ENCODE measurements at regions not wholly inside any gene's neighbourhood (a gene's known extent, or its start where the extent isn't known, plus 50 kb on each side); places are given as distances from the start of the nearest gene placed in this dataset.
"Not testable (repeated sequence)": the region's sequence is repeated elsewhere in the genome, so short reads cannot be mapped to it uniquely, and the experiment has no call there.

DNA sequence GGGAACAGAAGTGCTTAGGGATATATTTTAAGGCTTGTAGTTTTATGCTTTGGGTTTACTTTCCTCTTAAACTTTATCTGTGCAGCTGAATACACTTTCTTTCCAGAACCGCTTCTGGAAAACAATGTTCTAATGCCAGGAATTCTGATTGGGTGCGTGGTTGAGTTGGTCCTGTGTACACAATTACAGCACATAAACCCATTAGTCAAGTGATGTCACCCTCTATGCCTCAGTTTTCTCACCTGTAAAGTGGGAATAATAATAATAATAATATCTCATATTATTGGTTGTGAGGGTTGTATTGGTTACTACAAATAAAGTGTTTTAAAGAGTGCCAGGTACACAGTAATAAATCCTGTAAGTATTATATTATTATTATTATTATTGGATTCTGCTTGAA, 129.2 kb downstream of the MID1IP1 start:
- Mint-ChIP-seq H3K27ac (no peak overlapping the region), H3K9me3 (no peaks in the 10 kb centered on the region), H3K36me3 (ENCODE audit: low read depth) (no peaks in the 10 kb centered on the region), H3K4me3 (no peak overlapping the region), H3K4me1 (ENCODE audit: low read depth) (no peaks in the 10 kb centered on the region), H3K27me3 (ENCODE audit: insufficient read depth) (no peaks in the 10 kb centered on the region)
- intact Hi-C loops (cut with micrococcal nuclease): no loop called here
- DNase-seq (ENCODE audit: low spot score): no peak

DNA sequence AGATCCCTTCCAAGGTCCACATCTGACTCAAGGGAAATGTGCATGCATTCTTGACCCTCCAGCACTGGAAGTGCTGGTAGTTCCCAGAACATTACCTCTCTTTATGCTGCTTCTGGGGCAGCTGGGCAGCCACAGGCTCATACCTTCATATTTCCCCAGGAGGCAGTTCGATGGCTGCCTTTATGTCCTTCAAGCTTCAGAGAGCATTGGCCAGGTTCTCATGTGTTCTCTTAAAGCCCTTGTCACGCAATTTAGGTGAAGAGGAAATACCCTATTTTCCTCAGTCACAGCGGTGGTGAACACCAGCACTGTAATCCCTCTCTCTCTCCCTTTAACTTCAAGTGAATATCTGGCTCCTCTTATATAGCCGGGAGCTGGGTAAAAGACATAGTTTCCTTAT, 134.3 kb downstream of the MID1IP1 start:
- H3K36me3 Mint-ChIP-seq (ENCODE audit: low read depth): no peaks in the 10 kb centered on the region
- H3K4me1 Mint-ChIP-seq (ENCODE audit: low read depth): no peaks in the 10 kb centered on the region
- H3K27ac Mint-ChIP-seq: no peak overlapping the region
- no peaks in the 10 kb centered on the region for H3K9me3 Mint-ChIP-seq
- DNase-seq (ENCODE audit: low spot score): no peak
- H3K4me3 Mint-ChIP-seq: no peak overlapping the region
- intact Hi-C loops (cut with micrococcal nuclease): no loop called here
- H3K27me3 Mint-ChIP-seq (ENCODE audit: insufficient read depth): no peaks in the 10 kb centered on the region

DNA sequence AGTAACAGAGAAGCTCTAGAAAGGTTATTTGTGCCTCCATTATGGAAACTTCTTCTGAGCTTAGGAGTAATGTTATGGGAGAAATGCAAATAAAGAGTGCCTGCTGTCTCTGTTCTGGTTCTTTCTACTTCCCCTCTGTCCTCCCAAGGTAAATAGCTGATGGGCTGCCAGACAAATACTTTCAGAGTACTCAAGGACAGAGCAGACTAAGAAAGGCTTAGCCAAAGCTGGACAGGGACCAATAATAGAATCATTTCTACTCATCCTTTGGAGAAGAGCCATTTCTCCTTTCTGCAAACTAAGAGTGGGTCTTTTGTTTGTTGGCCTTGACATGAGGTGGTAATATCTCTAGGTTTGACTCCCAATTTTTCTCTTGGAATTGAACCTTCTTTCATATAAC, 136.1 kb downstream of the MID1IP1 start:
- intact Hi-C loops (cut with micrococcal nuclease): no loop called here
- H3K9me3 Mint-ChIP-seq: no peaks in the 10 kb centered on the region
- no peak for DNase-seq (ENCODE audit: low spot score)
- no peaks in the 10 kb centered on the region for H3K27me3 Mint-ChIP-seq (ENCODE audit: insufficient read depth)
- no peak overlapping the region for H3K27ac Mint-ChIP-seq
- no peaks in the 10 kb centered on the region for H3K4me1 Mint-ChIP-seq (ENCODE audit: low read depth)
- no peaks in the 10 kb centered on the region for H3K36me3 Mint-ChIP-seq (ENCODE audit: low read depth)
- no peak overlapping the region for H3K4me3 Mint-ChIP-seq

DNA sequence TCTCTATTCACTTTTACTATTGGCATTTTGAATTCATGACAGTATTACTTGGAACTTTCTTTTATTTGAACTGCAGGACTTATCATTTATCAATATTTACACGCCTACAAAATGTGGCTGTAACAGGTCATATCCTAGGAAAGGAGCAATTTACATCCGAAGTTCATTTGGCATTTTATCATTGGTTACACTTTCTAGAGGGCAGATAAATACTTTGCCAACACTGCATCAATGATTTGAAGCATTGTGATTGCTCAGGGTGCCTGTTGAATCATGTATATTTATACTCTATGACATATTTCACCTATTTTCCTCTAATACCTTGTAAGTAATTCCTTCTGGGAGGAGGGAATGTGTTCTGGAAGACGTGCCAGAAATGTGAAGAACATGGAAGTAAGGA, 136.7 kb downstream of the MID1IP1 start:
- Mint-ChIP-seq H3K4me1 (ENCODE audit: low read depth) (no peaks in the 10 kb centered on the region), H3K4me3 (no peak overlapping the region), H3K9me3 (no peaks in the 10 kb centered on the region), H3K27ac (no peak overlapping the region), H3K36me3 (ENCODE audit: low read depth) (no peaks in the 10 kb centered on the region), H3K27me3 (ENCODE audit: insufficient read depth) (no peaks in the 10 kb centered on the region)
- no peak for DNase-seq (ENCODE audit: low spot score)
- intact Hi-C loops (cut with micrococcal nuclease): no loop called here

DNA sequence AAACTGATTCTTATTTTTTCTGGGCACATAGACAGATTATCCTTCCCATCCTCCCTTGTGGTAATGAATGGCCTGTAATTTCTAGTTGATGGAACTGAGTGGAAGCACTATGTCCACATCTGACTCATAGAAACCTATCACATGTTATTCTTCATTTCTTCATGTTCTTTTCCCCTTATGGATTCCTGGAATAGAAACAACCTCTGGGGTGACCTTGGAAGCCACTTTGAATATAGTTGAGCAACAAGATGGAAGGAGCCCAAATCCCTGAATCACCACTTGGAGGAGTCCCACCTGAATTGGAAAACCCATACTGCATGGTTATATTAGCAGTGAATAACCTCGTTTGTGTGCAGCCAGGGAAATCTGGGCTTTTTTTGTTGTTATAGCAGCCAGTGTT, 137.8 kb downstream of the MID1IP1 start:
- Mint-ChIP-seq H3K27me3 (ENCODE audit: insufficient read depth) (no peaks in the 10 kb centered on the region), H3K4me3 (no peak overlapping the region), H3K27ac (no peak overlapping the region), H3K4me1 (ENCODE audit: low read depth) (no peaks in the 10 kb centered on the region), H3K36me3 (ENCODE audit: low read depth) (no peaks in the 10 kb centered on the region), H3K9me3 (no peaks in the 10 kb centered on the region)
- intact Hi-C loops (cut with micrococcal nuclease): no loop called here
- no peak for DNase-seq (ENCODE audit: low spot score)

DNA sequence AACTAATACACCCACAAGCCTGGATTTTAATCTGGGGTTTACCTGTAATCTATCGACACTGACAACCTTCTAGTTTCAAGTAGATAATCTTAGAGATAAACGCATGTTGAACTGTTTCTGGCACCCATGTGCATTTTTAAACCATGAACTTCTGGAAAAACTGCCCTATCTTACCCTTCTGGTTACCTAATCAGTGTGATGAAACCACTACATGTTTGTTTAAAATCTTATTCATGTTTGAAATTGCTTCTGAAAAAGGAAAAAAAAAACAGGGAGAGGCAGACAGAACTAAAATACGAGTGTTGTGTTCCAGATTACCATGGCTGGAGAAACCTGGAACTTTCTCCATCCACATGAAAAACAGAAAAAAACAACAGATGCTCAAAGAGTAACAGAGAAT, 139.3 kb downstream of the MID1IP1 start:
- Mint-ChIP-seq H3K4me1 (ENCODE audit: low read depth) (no peaks in the 10 kb centered on the region), H3K27me3 (ENCODE audit: insufficient read depth) (no peaks in the 10 kb centered on the region), H3K4me3 (no peak overlapping the region), H3K27ac (no peak overlapping the region), H3K36me3 (ENCODE audit: low read depth) (no peaks in the 10 kb centered on the region), H3K9me3 (peaks cover 3% of the 10 kb centered on the region)
- intact Hi-C loops (cut with micrococcal nuclease): no loop called here
- DNase-seq (ENCODE audit: low spot score): no peak

DNA sequence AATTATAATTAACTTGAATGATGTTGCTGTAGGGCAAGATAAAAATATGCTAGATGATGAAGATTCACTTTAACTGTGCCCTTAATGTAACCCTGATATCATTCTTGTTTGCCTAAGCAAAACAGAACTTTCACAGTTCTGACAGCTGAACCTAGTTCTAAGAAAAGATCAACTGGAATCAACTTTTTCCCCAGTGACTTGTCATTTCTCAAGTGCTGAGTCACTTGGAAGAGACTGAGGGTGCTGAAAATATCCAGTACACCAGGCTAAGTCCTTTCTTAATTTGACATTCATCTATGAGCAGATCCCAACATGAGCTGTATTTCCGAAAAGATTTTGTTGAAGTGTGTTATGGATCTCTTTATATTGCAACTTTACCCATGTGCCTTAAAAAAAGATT, 140.4 kb downstream of the MID1IP1 start:
- peaks cover 3% of the 10 kb centered on the region for H3K9me3 Mint-ChIP-seq
- H3K4me3 Mint-ChIP-seq: no peak overlapping the region
- DNase-seq (ENCODE audit: low spot score): no peak
- no peak overlapping the region for H3K27ac Mint-ChIP-seq
- intact Hi-C loops (cut with micrococcal nuclease): no loop called here
- no peaks in the 10 kb centered on the region for H3K27me3 Mint-ChIP-seq (ENCODE audit: insufficient read depth)
- H3K36me3 Mint-ChIP-seq (ENCODE audit: low read depth): no peaks in the 10 kb centered on the region
- H3K4me1 Mint-ChIP-seq (ENCODE audit: low read depth): no peaks in the 10 kb centered on the region

DNA sequence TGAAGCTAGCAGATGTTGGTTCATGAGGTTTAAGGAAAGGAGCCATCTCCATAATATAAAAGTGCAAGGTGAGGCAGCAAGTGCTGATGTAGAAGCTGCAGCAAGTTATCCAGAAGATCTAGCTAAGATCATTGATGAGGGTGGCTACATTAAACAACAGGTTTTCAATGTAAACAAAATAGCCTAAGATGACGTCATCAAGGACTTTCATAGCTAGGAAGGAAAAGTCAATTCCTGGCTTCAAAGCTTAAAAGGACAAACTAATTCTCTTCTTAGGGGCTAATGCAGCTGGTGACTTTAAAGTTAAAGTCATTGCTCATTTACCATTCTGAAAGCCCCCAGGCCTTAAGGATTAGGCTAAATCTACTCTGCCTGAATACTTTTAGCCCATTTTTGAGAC, 141.9 kb downstream of the MID1IP1 start:
- Mint-ChIP-seq H3K27me3 (ENCODE audit: insufficient read depth) (no peaks in the 10 kb centered on the region), H3K9me3 (peaks cover 3% of the 10 kb centered on the region), H3K4me3 (no peak overlapping the region), H3K36me3 (ENCODE audit: low read depth) (no peaks in the 10 kb centered on the region), H3K27ac (no peak overlapping the region), H3K4me1 (ENCODE audit: low read depth) (no peaks in the 10 kb centered on the region)
- intact Hi-C loops (cut with micrococcal nuclease): no loop called here
- no peak for DNase-seq (ENCODE audit: low spot score)

DNA sequence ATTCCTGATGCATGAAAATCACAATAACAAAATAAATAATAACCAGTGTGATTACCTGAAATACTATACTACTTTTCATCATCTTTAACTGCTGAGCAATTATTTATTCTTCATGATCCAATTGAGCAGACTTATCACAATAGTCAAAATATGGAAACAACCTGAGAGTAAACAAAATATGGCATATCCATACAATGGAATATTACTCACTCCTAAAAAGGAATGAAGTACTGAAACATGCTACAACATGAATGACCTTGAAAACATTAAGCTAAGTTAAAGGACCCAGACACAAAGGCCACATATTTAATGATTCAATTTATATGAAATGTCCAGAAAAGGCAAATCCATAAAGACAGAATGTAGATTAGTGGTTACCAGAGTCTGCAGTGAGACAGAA, 146.8 kb downstream of the MID1IP1 start:
- no peak for DNase-seq (ENCODE audit: low spot score)
- intact Hi-C loops (cut with micrococcal nuclease): no loop called here
- peaks cover 4% of the 10 kb centered on the region for H3K27me3 Mint-ChIP-seq (ENCODE audit: insufficient read depth)
- no peak overlapping the region for H3K27ac Mint-ChIP-seq
- no peak overlapping the region for H3K4me3 Mint-ChIP-seq
- no peaks in the 10 kb centered on the region for H3K36me3 Mint-ChIP-seq (ENCODE audit: low read depth)
- no peaks in the 10 kb centered on the region for H3K4me1 Mint-ChIP-seq (ENCODE audit: low read depth)
- peaks cover 7% of the 10 kb centered on the region for H3K9me3 Mint-ChIP-seq

DNA sequence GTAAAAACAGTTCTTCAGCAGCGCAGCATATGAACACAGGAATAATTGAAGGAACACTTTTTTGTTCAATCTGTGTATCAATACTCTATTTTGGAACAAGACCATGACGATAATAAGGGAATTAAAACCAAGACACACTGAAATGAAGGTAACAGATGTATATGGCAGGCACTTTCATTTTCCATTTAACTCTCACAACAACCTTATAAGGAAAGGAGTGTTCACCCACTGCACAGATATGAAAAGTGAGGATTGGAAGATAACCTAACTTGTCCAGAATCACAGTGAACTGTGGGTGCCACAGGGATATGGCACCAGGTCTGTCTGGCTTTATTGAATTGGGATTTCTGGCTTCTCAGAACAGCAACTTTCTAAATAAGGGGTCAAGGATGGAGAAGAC, 153.3 kb downstream of the MID1IP1 start:
- H3K36me3 Mint-ChIP-seq (ENCODE audit: low read depth): no peaks in the 10 kb centered on the region
- no peak overlapping the region for H3K4me3 Mint-ChIP-seq
- DNase-seq (ENCODE audit: low spot score): no peak
- peaks cover 4% of the 10 kb centered on the region for H3K9me3 Mint-ChIP-seq
- no peak overlapping the region for H3K27ac Mint-ChIP-seq
- intact Hi-C loops (cut with micrococcal nuclease): no loop called here
- H3K27me3 Mint-ChIP-seq (ENCODE audit: insufficient read depth): peaks cover 4% of the 10 kb centered on the region
- H3K4me1 Mint-ChIP-seq (ENCODE audit: low read depth): peaks cover 6% of the 10 kb centered on the region

DNA sequence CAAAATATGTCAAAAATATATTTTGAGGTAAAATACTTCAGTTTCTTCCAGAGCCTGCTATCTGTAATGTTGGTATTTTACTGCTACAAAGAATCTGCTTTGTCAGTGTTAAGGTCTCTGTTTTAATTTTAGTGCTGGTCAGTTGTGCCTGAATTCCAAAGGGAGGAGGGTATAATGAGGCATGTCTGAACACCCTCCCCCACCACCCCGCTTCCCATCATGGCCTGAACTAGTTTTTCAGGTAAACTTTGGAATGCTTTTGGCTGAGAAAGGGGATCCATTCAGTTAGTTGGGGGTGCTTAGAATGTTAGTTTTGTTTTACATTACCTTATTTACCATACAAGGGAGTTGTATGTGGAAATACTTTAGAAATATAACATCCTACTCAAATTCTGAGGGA, 158.5 kb downstream of the MID1IP1 start:
- H3K27ac Mint-ChIP-seq: no peak overlapping the region
- no peak overlapping the region for H3K4me3 Mint-ChIP-seq
- no peaks in the 10 kb centered on the region for H3K4me1 Mint-ChIP-seq (ENCODE audit: low read depth)
- no peak for DNase-seq (ENCODE audit: low spot score)
- H3K9me3 Mint-ChIP-seq: peaks cover 7% of the 10 kb centered on the region
- no peaks in the 10 kb centered on the region for H3K27me3 Mint-ChIP-seq (ENCODE audit: insufficient read depth)
- H3K36me3 Mint-ChIP-seq (ENCODE audit: low read depth): no peaks in the 10 kb centered on the region
- intact Hi-C loops (cut with micrococcal nuclease): no loop called here

DNA sequence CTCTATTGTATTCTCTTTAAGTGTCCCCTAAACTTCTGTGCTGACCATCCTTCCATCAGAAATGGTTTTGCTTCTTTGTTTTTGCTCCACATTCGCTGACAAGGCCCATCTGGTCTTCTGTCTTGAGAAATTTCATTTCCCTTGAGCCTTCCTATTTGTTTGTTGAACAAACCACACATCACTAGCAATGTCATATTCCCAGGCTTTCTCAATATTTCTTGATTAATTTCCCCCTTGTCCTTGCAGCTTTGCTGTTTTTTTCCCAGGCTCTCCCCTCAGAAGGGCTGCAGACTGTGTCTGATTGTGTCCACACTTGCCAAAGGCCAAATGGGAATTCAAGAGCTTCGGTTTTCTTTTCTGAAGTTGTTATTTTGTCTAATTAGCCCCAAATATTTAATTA, 158.9 kb downstream of the MID1IP1 start:
- H3K4me3 Mint-ChIP-seq: no peak overlapping the region
- H3K36me3 Mint-ChIP-seq (ENCODE audit: low read depth): no peaks in the 10 kb centered on the region
- intact Hi-C loops (cut with micrococcal nuclease): no loop called here
- peaks cover 7% of the 10 kb centered on the region for H3K9me3 Mint-ChIP-seq
- no peaks in the 10 kb centered on the region for H3K27me3 Mint-ChIP-seq (ENCODE audit: insufficient read depth)
- H3K27ac Mint-ChIP-seq: no peak overlapping the region
- H3K4me1 Mint-ChIP-seq (ENCODE audit: low read depth): no peaks in the 10 kb centered on the region
- no peak for DNase-seq (ENCODE audit: low spot score)

DNA sequence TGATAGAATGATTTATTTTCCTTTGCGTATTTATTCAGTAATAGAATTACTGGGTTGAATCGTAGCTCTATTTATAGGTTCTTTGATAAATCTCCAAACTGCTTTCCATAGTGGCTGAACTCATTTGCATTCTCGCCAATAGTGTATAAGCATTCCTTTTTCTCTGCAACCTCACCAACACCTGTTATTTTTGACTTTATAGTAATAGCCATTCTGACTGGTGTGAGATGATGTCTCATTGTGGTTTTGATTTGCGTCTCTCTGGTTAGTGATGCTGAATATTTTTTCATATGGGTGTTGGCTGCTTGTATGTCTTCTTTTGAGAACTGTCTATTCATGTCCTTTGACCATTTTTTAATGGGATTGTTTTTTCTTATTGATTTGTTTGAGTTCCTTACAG, 160.7 kb downstream of the MID1IP1 start:
- H3K27me3 Mint-ChIP-seq (ENCODE audit: insufficient read depth): no peaks in the 10 kb centered on the region
- no peak overlapping the region for H3K4me3 Mint-ChIP-seq
- intact Hi-C loops (cut with micrococcal nuclease): no loop called here
- no peaks in the 10 kb centered on the region for H3K36me3 Mint-ChIP-seq (ENCODE audit: low read depth)
- peaks cover 7% of the 10 kb centered on the region for H3K9me3 Mint-ChIP-seq
- no peak overlapping the region for H3K27ac Mint-ChIP-seq
- no peak for DNase-seq (ENCODE audit: low spot score)
- no peaks in the 10 kb centered on the region for H3K4me1 Mint-ChIP-seq (ENCODE audit: low read depth)

DNA sequence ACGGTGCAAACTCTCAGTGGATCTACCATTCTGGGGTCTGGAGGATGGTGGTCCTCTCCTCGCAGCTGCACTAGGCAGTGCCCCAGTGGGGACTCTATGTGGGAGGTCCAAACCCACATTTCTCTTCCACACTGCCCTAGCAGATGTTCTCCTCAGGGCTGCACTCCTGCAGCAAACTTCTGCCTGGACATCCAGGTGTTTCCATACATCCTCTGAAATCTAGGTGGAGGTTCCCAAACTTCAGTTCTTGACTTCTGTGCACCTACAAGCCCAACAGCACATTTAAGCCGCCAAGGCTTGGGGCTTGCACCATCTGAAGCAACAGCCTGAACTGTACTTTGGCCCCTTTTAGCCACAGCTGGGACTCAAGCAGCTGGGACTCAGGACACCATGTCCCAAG, 162.0 kb downstream of the MID1IP1 start:
- H3K27me3 Mint-ChIP-seq (ENCODE audit: insufficient read depth); H3K9me3 Mint-ChIP-seq; H3K36me3 Mint-ChIP-seq (ENCODE audit: low read depth); DNase-seq (ENCODE audit: low spot score); H3K27ac Mint-ChIP-seq; H3K4me1 Mint-ChIP-seq (ENCODE audit: low read depth); H3K4me3 Mint-ChIP-seq; intact Hi-C loops (cut with micrococcal nuclease): not testable (repeated sequence)
